HCT116 (cell line): ENCODE measurements at regions not wholly inside any gene's neighbourhood (a gene's known extent, or its start where the extent isn't known, plus 50 kb on each side); places are given as distances from the start of the nearest gene placed in this dataset.

Experiments used
- ATAC-seq: fragments of 200-7000 bp; cut with Tn5 transposase; 2 replicates; pipeline ENCODE4 v1.9.1; 2020; ENCODE audit warnings: mild to moderate bottlenecking, moderate library complexity
- BruUV-seq: library from RNA; stranded (reverse); fragments of 400-500 nt; replicated peaks from 2 replicates; lab custom pipeline; 2021; lab: Mats Ljungman, UMichigan
- CTCF ChIA-PET: fragments of 300-600 bp; sonication (Branson Sonifier 250); formaldehyde crosslinking; loops from one replicate; lab custom pipeline; 2021; ENCODE audit warnings: antibody characterized with exemption; lab: Charles Lee
- POLR2A ChIA-PET: fragments of 300-600, 350-600 bp; sonication (Branson Sonifier 250); formaldehyde crosslinking; loops from one replicate; lab custom pipeline; 2021; ENCODE audit warnings: antibody characterized with exemption; lab: Charles Lee
- RAD21 ChIA-PET, 2 experiments: fragments of 300-600 bp; sonication (Branson Sonifier 250); formaldehyde crosslinking; loops; one replicate each; lab custom pipeline; 2023; ENCODE audit warnings: low total read pairs in 2 of 2; ENCODE audit not compliant: uncharacterized antibody in 2 of 2, unreplicated experiment in 2 of 2, low non-redundant PET in 1 of 2; lab: Charles Lee
- DNase-seq: peaks from one replicate; pipeline ENCODE4 v3.0.0-alpha.2; 2010; ENCODE audit warnings: low read depth, low spot score
- H2AFZ ChIP-seq: fragments of 200-600 bp; shearing (Covaris generic), sonication (generic); 2 replicates; pipeline ENCODE4 v1.6.1; 2017; ENCODE audit warnings: low read depth, mixed run types, mixed read lengths, antibody characterized with exemption, low read length; ENCODE audit not compliant: poor library complexity, severe bottlenecking
- H3K27ac ChIP-seq: 2 replicates; pipeline ENCODE4 v1.5.1; 2012; ENCODE audit warnings: low read depth, low read length
- H3K27me3 ChIP-seq: fragments of 200-600 bp; sonication (generic); 2 replicates; pipeline ENCODE4 v1.6.1; 2016; ENCODE audit warnings: mixed run types, low read length, mixed read lengths; ENCODE audit not compliant: insufficient read depth
- H3K36me3 ChIP-seq, 2 experiments: fragments of 200-500 bp in 1 of 2; fragments of 200-600 bp in 1 of 2; sonication (Bioruptor generic) in 1 of 2; sonication (generic) in 1 of 2; 2 replicates each; pipeline versions ENCODE4 v1.5.1 to v1.6.1; 2014 to 2016; ENCODE audit warnings: low read length in 2 of 2, inconsistent platforms in 1 of 2, mixed read lengths in 1 of 2, mixed run types in 1 of 2; ENCODE audit not compliant: insufficient read depth in 2 of 2, control insufficient read depth in 1 of 2
- H3K4me1 ChIP-seq, 2 experiments: fragments of 200-600 bp in 1 of 2; sonication (generic) in 1 of 2; 2 replicates each; pipeline versions ENCODE4 v1.5.1 to v1.6.1; 2012 to 2017; ENCODE audit warnings: low read length in 2 of 2, inconsistent platforms in 1 of 2, mild to moderate bottlenecking in 1 of 2, mixed read lengths in 1 of 2, mixed run types in 1 of 2, moderate library complexity in 1 of 2; ENCODE audit not compliant: insufficient read depth in 2 of 2, control insufficient read depth in 1 of 2
- H3K4me2 ChIP-seq: fragments of 200-600 bp; sonication (generic); 2 replicates; pipeline ENCODE4 v1.6.1; 2017; ENCODE audit warnings: mixed run types, low read length, mixed read lengths
- H3K4me3 ChIP-seq, 2 experiments: fragments of 200-600 bp in 1 of 2; sonication (generic) in 1 of 2; replicated peaks in 1 of 2; 2 replicates each; pipeline ENCODE4 v1.5.1; 2011 to 2016; ENCODE audit warnings: low read length in 2 of 2, control low read depth in 1 of 2, low read depth in 1 of 2, mild to moderate bottlenecking in 1 of 2, mixed read lengths in 1 of 2, mixed run types in 1 of 2
- H3K79me2 ChIP-seq: fragments of 200-600 bp; sonication (generic); 2 replicates; pipeline ENCODE4 v1.6.1; 2017; ENCODE audit warnings: mild to moderate bottlenecking, mixed run types, low read length, moderate library complexity, mixed read lengths; ENCODE audit not compliant: insufficient read depth
- H3K9ac ChIP-seq: fragments of 200-600 bp; sonication (generic); 2 replicates; pipeline ENCODE4 v1.6.1; 2016; ENCODE audit warnings: low read length, mixed read lengths
- H3K9me2 ChIP-seq: fragments of 200-600 bp; sonication (generic), shearing (Covaris generic); 2 replicates; pipeline ENCODE4 v1.6.1; 2017; ENCODE audit warnings: mixed run types, mild to moderate bottlenecking, moderate library complexity; ENCODE audit not compliant: insufficient read depth
- H3K9me3 ChIP-seq, 2 experiments: fragments of 200-500 bp in 1 of 2; fragments of 200-600 bp in 1 of 2; sonication (Bioruptor generic) in 1 of 2; sonication (generic) in 1 of 2; 2 replicates each; pipeline ENCODE4 v1.6.1; 2014 to 2017; ENCODE audit warnings: low read length in 2 of 2, mixed read lengths in 2 of 2, inconsistent platforms in 1 of 2, low read depth in 1 of 2, mild to moderate bottlenecking in 1 of 2, mixed run types in 1 of 2, moderate library complexity in 1 of 2; ENCODE audit not compliant: control insufficient read depth in 1 of 2, insufficient read depth in 1 of 2
- H4K20me1 ChIP-seq: fragments of 200-600 bp; sonication (generic), shearing (Covaris generic); 2 replicates; pipeline ENCODE4 v1.6.1; 2017; ENCODE audit warnings: mixed run types, mild to moderate bottlenecking, moderate library complexity; ENCODE audit not compliant: insufficient read depth
- EZH2 ChIP-seq: fragments of 200-600 bp; sonication (generic); IDR thresholded peaks from 2 replicates; pipeline ENCODE4 v1.6.1; 2017; ENCODE audit warnings: antibody characterized with exemption, mixed run types
- FOSL1 ChIP-seq: IDR thresholded peaks from 2 replicates; pipeline ENCODE4 v1.6.1; 2012; ENCODE audit warnings: low read depth
- MAX ChIP-seq: IDR thresholded peaks from 2 replicates; pipeline ENCODE4 v1.6.1; 2012
- POLR2A ChIP-seq: IDR thresholded peaks from 2 replicates; pipeline ENCODE4 v1.7.0; 2011; ENCODE audit warnings: borderline replicate concordance; ENCODE audit not compliant: insufficient read depth, insufficient read length; ENCODE audit errors: extremely low read depth
- REST ChIP-seq: IDR thresholded peaks from 2 replicates; pipeline ENCODE4 v1.6.1; 2012; ENCODE audit warnings: low read depth
- SP1 ChIP-seq: IDR thresholded peaks from 2 replicates; pipeline ENCODE4 v1.6.1; 2012; ENCODE audit warnings: low read depth
- ZBTB33 ChIP-seq: IDR thresholded peaks from 2 replicates; pipeline ENCODE4 v1.6.1; 2011; ENCODE audit warnings: mild to moderate bottlenecking, low read length, moderate library complexity; ENCODE audit not compliant: insufficient replicate concordance; ENCODE audit errors: extremely low read depth
- ZFX ChIP-seq: fragments of 450-650 bp; IDR thresholded peaks from 2 replicates; pipeline ENCODE4 v1.6.1; 2017
- ZNF274 ChIP-seq: fragments of 200-500 bp; sonication (Bioruptor generic); IDR thresholded peaks from 2 replicates; pipeline ENCODE4 v1.6.1; 2014; ENCODE audit warnings: mild to moderate bottlenecking, low read depth, low read length, inconsistent platforms
- intact Hi-C: fragments of 100-400 bp; cut with micrococcal nuclease; formaldehyde crosslinking; loops from 2 replicates; pipeline ENCODE4 v1.10.0; 2022

- no peak for TF ChIP-seq REST
- TF ChIP-seq ZNF274, result no peak
- no peak for TF ChIP-seq FOSL1
- no peak for TF ChIP-seq MAX
- no peak for TF ChIP-seq SP1
- no peak for TF ChIP-seq ZFX
- TF ChIP-seq EZH2, result no peak
- TF ChIP-seq ZBTB33, result no peak
These were observed 109.0 kb upstream of the ATP2B1 start (continued) for GRCh38 chr12:89817501-89818226.

- H3K4me1 ChIP-seq, result no peaks in the 10 kb centered on the region
- no peaks in the 10 kb centered on the region for H3K9me3 ChIP-seq
- ATAC-seq (no peak), DNase-seq (no peak)
- no TSS peak for BruUV-seq
- no peak overlapping the region for H3K4me3 ChIP-seq
- no peaks in the 10 kb centered on the region for H3K27me3 ChIP-seq
- H3K9me2 ChIP-seq, result no peaks in the 10 kb centered on the region
- no peak overlapping the region for H3K27ac ChIP-seq
- no peaks in the 10 kb centered on the region for H3K36me3 ChIP-seq
- POLR2A ChIA-PET, result no interaction called here
- intact Hi-C loops, result no loop called here
- H3K79me2 ChIP-seq, result no peaks in the 10 kb centered on the region
- no peak overlapping the region for H2AFZ ChIP-seq
- TF ChIP-seq POLR2A, result no peak
- no peak for TF ChIP-seq REST
- TF ChIP-seq, all 23 proteins: peak for 0
- ChIA-PET RAD21 (no interaction called here), CTCF (no interaction called here)
- no peak overlapping the region for H3K9ac ChIP-seq
- no peaks in the 10 kb centered on the region for H4K20me1 ChIP-seq
- no peak overlapping the region for H3K4me2 ChIP-seq
These were observed 106.6 kb upstream of the ATP2B1 start for GRCh38 chr12:89815225-89815624.
